ENCODE measurements at regions not wholly inside any gene's neighbourhood (a gene's known extent, or its start where the extent isn't known, plus 50 kb on each side); places are given as distances from the start of the nearest gene placed in this dataset.

- TF ChIP-seq CTCF (IDR thresholded peaks at IDR 0.05; ENCODE audit: unreplicated experiment) = no peak
- DNase-seq (ENCODE audit: unreplicated experiment) = no peak
- Mint-ChIP-seq H3K27me3 (ENCODE audit: insufficient read depth, unreplicated experiment) (peaks cover 12% of the 10 kb centered on the region), H3K4me3 (ENCODE audit: unreplicated experiment) (no peak overlapping the region), H3K27ac (ENCODE audit: low read depth, unreplicated experiment) (no peak overlapping the region), H3K4me1 (ENCODE audit: insufficient read depth, unreplicated experiment) (no peaks in the 10 kb centered on the region), H3K36me3 (ENCODE audit: insufficient read depth, unreplicated experiment) (no peaks in the 10 kb centered on the region), H3K9me3 (ENCODE audit: unreplicated experiment) (no peaks in the 10 kb centered on the region)
- ChIA-PET CTCF (interaction anchor here (0.6 to 1.2 kb wide), 3 partner anchors 11 to 142 kb away, joined by 3 to 4 read pairs (median 3); no protein-coding TSS in a partner anchor), POLR2A (no interaction called here)
- intact Hi-C loops (cut with micrococcal nuclease) = no loop called here
- BruUV-seq (replicated peaks) = no TSS peak
These were observed 73.5 kb upstream of the GALNT10 start for GRCh38 chr5:154117050-154117449.

- DNase-seq (ENCODE audit: unreplicated experiment) = no peak
- POLR2A ChIA-PET = interaction anchor here (0.8 kb wide), 1 partner anchor 66 kb away, joined by 3 read pairs; no protein-coding TSS in a partner anchor
- TF ChIP-seq CTCF (IDR thresholded peaks at IDR 0.05; ENCODE audit: unreplicated experiment) = no peak
- Mint-ChIP-seq H3K4me1 (ENCODE audit: insufficient read depth, unreplicated experiment) (no peaks in the 10 kb centered on the region), H3K27me3 (ENCODE audit: insufficient read depth, unreplicated experiment) (peaks cover 4% of the 10 kb centered on the region), H3K27ac (ENCODE audit: low read depth, unreplicated experiment) (no peak overlapping the region), H3K36me3 (ENCODE audit: insufficient read depth, unreplicated experiment) (no peaks in the 10 kb centered on the region), H3K9me3 (ENCODE audit: unreplicated experiment) (no peaks in the 10 kb centered on the region), H3K4me3 (ENCODE audit: unreplicated experiment) (no peak overlapping the region)
- intact Hi-C loops (cut with micrococcal nuclease) = no loop called here
- no TSS peak for BruUV-seq (replicated peaks)
- CTCF ChIA-PET = interaction anchor here (0.7 to 1.2 kb wide), 3 partner anchors 18 to 63 kb away, joined by 3 to 4 read pairs (median 4); no protein-coding TSS in a partner anchor
These were observed 72.6 kb upstream of the GALNT10 start for GRCh38 chr5:154117930-154118329.

- Mint-ChIP-seq H3K4me3 (ENCODE audit: unreplicated experiment) (no peak overlapping the region), H3K4me1 (ENCODE audit: insufficient read depth, unreplicated experiment) (no peaks in the 10 kb centered on the region), H3K27ac (ENCODE audit: low read depth, unreplicated experiment) (no peak overlapping the region), H3K9me3 (ENCODE audit: unreplicated experiment) (no peaks in the 10 kb centered on the region), H3K27me3 (ENCODE audit: insufficient read depth, unreplicated experiment) (peaks cover 6% of the 10 kb centered on the region), H3K36me3 (ENCODE audit: insufficient read depth, unreplicated experiment) (no peaks in the 10 kb centered on the region)
- TF ChIP-seq CTCF (IDR thresholded peaks at IDR 0.05; ENCODE audit: unreplicated experiment) = no peak
- intact Hi-C loops (cut with micrococcal nuclease) = no loop called here
- no peak for DNase-seq (ENCODE audit: unreplicated experiment)
- BruUV-seq (replicated peaks) = no TSS peak
- CTCF ChIA-PET = interaction anchor here (0.7 to 1.2 kb wide), 2 partner anchors 18 to 46 kb away, joined by 4 read pairs; no protein-coding TSS in a partner anchor
- POLR2A ChIA-PET = no interaction called here
These were observed 72.1 kb upstream of the GALNT10 start for GRCh38 chr5:154118385-154118784.

- intact Hi-C loops (cut with micrococcal nuclease) = no loop called here
- no peak for DNase-seq (ENCODE audit: unreplicated experiment)
- BruUV-seq (replicated peaks) = no TSS peak
- Mint-ChIP-seq H3K27me3 (ENCODE audit: insufficient read depth, unreplicated experiment) (peaks cover 12% of the 10 kb centered on the region), H3K27ac (ENCODE audit: low read depth, unreplicated experiment) (no peak overlapping the region), H3K4me1 (ENCODE audit: insufficient read depth, unreplicated experiment) (no peaks in the 10 kb centered on the region), H3K9me3 (ENCODE audit: unreplicated experiment) (no peaks in the 10 kb centered on the region), H3K4me3 (ENCODE audit: unreplicated experiment) (no peak overlapping the region), H3K36me3 (ENCODE audit: insufficient read depth, unreplicated experiment) (no peaks in the 10 kb centered on the region)
- TF ChIP-seq CTCF (IDR thresholded peaks at IDR 0.05; ENCODE audit: unreplicated experiment) = no peak
- ChIA-PET CTCF (interaction anchor here (0.7 to 1.3 kb wide), 3 partner anchors 17 to 286 kb away, joined by 3 to 4 read pairs (median 4); no protein-coding TSS in a partner anchor), POLR2A (no interaction called here)
These were observed 71.6 kb upstream of the GALNT10 start for GRCh38 chr5:154118893-154119336.

All from MCF 10A (cell line).